AG04450 (cell line): ENCODE measurements at regions not wholly inside any gene's neighbourhood (a gene's known extent, or its start where the extent isn't known, plus 50 kb on each side); places are given as distances from the start of the nearest gene placed in this dataset.

Experiments
- CTCF ChIA-PET: fragments of 300-600, 350-600 bp; formaldehyde crosslinking; extraction: SDS; loops from one replicate; lab custom pipeline; 2022; ENCODE audit warnings: antibody characterized with exemption, inconsistent platforms; lab: Charles Lee
- POLR2A ChIA-PET: fragments of 350-600 bp; formaldehyde crosslinking; extraction: SDS; loops from one replicate; lab custom pipeline; 2021; ENCODE audit warnings: antibody characterized with exemption, inconsistent platforms; lab: Yijun Ruan, JAX
- DNase-seq: peaks from one replicate; pipeline ENCODE4 v3.0.0-alpha.2; 2011; ENCODE audit warnings: low read depth, low spot score
- H3K27ac ChIP-seq: one replicate; pipeline ENCODE4 v1.5.1; 2012; ENCODE audit warnings: low read depth, low read length, control low read depth
- H3K27me3 ChIP-seq: one replicate; pipeline ENCODE4 v1.6.0; 2012; ENCODE audit warnings: low read length; ENCODE audit not compliant: control insufficient read depth, insufficient read depth
- H3K4me3 ChIP-seq: 2 replicates; pipeline ENCODE4 v1.5.1; 2011; ENCODE audit warnings: mild to moderate bottlenecking, low read depth, low read length, control low read depth
- H3K9me3 ChIP-seq: 2 replicates; pipeline ENCODE4 v1.5.1; 2012; ENCODE audit warnings: low read length; ENCODE audit not compliant: control insufficient read depth, insufficient read depth
- TF ChIP-seq, protein P1 (sequence below): IDR thresholded peaks from 2 replicates; pipeline ENCODE4 v1.5.1; 2011; ENCODE audit warnings: low read depth, low read length, control low read depth, inconsistent platforms

- POLR2A ChIA-PET: no interaction called here
- no peak overlapping the region for H3K27ac ChIP-seq
- H3K9me3 ChIP-seq: peaks cover 3% of the 10 kb centered on the region; the same call in 1 of the 2 replicates
- H3K4me3 ChIP-seq: no peak overlapping the region
- DNase-seq: no peak
- no peaks in the 10 kb centered on the region for H3K27me3 ChIP-seq
- TF ChIP-seq, protein P1, sequence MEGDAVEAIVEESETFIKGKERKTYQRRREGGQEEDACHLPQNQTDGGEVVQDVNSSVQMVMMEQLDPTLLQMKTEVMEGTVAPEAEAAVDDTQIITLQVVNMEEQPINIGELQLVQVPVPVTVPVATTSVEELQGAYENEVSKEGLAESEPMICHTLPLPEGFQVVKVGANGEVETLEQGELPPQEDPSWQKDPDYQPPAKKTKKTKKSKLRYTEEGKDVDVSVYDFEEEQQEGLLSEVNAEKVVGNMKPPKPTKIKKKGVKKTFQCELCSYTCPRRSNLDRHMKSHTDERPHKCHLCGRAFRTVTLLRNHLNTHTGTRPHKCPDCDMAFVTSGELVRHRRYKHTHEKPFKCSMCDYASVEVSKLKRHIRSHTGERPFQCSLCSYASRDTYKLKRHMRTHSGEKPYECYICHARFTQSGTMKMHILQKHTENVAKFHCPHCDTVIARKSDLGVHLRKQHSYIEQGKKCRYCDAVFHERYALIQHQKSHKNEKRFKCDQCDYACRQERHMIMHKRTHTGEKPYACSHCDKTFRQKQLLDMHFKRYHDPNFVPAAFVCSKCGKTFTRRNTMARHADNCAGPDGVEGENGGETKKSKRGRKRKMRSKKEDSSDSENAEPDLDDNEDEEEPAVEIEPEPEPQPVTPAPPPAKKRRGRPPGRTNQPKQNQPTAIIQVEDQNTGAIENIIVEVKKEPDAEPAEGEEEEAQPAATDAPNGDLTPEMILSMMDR: no peak
- CTCF ChIA-PET: interaction anchor here (1.7 kb wide), 1 partner anchor 8 kb away, joined by 5 read pairs; no protein-coding TSS in a partner anchor
Observed at GRCh38 chr2:150989969-150990368, 271.7 kb downstream of the RBM43 start.

DNA sequence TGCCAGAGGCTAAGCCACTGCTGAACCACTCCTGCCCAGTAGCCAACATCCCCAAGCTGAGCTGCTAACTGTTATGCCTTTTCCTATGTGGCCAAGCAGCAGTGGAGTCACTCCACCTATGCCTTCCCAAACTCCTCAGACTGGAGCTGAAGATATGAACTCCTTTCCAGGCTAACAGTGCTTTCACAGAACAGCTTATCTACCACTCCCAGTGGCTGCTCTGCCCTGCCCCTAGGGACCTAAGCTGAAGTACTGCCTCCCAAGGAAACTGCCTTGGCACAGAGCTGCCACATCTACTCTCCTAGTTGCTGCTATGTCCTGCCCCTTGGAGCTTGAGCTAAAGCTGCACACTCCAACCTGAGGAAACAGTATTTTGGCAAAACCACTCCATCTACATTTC is 275.9 kb downstream of the RBM43 start:
- Histone ChIP-seq H3K4me3 (no peak overlapping the region), H3K9me3 (peaks cover 3% of the 10 kb centered on the region; the same call in 1 of the 2 replicates), H3K27ac (no peak overlapping the region), H3K27me3 (no peaks in the 10 kb centered on the region)
- TF ChIP-seq, protein P1: no peak
- ChIA-PET CTCF (interaction anchor here (0.6 kb wide), 1 partner anchor 176 kb away, joined by 3 read pairs; no protein-coding TSS in a partner anchor), POLR2A (no interaction called here)
- DNase-seq: no peak

- ChIA-PET CTCF (no interaction called here), POLR2A (no interaction called here)
- DNase-seq: no peak
- H3K27ac ChIP-seq: no peak overlapping the region
- TF ChIP-seq, protein P1: no peak
- H3K4me3 ChIP-seq: no peak overlapping the region
- no peaks in the 10 kb centered on the region for H3K27me3 ChIP-seq
- peaks cover 3% of the 10 kb centered on the region; the same call in 1 of the 2 replicates for H3K9me3 ChIP-seq
Observed at GRCh38 chr2:150983314-150983897, 278.3 kb downstream of the RBM43 start.

DNA sequence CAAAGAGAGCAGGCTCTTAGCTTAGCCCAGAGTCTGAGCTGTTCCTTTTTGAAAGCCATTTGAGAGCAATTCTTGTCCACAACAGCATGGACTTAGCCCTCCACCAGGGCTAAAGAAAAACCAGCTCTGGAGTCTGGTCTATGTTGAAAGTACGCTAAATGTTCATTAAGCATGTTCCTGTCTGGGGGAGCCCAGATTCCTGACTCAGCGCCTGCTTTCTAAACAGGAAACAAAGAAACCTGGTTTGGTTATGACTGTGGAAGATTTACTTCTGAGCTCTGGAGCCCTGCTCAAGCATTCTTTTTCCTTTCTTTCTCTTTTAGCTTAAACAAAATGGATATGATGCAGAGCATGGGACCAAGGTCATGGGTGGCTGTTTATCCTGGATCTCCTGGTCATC is 279.8 kb downstream of the RBM43 start:
- POLR2A ChIA-PET: interaction anchor here (0.5 kb wide), 1 partner anchor 178 kb away, joined by 4 read pairs; no protein-coding TSS in a partner anchor
- no peak overlapping the region for H3K27ac ChIP-seq
- peak; percentile 10 for DNase-seq

DNA sequence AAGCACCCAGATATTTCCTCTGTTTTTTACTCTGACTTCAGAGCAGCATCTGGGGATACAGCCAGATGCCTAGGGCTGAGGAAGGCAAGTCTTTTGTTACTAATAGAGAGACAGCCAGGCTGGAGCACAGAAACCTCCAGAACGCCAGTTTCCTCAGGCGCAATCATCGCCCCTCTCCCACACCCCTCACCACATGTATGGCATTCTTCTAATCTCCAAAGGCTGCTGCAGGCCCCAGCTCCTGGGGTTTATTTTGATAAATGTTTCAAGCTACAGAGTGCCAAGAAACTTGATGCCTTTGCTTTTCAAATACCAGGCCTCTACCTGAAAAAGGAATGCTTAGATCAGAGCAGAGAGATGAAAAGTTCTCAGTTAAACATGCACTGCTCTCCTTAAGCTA is 283.6 kb downstream of the RBM43 start:
- ChIA-PET POLR2A (no interaction called here), CTCF (no interaction called here)

More for the DNA sequence above, 279.8 kb downstream of the RBM43 start:
- Histone ChIP-seq H3K27me3 (no peaks in the 10 kb centered on the region), H3K4me3 (no peak overlapping the region), H3K9me3 (peaks cover 1% of the 10 kb centered on the region; the same call in 1 of the 2 replicates)
- CTCF ChIA-PET: interaction anchor here (1.1 to 1.8 kb wide), 2 partner anchors 8 to 70 kb away, joined by 5 to 6 read pairs; no protein-coding TSS in a partner anchor
- TF ChIP-seq, protein P1: no peak

More for the DNA sequence above, 283.6 kb downstream of the RBM43 start:
- Histone ChIP-seq H3K4me3 (no peak overlapping the region), H3K27ac (no peak overlapping the region), H3K27me3 (no peaks in the 10 kb centered on the region), H3K9me3 (no peaks in the 10 kb centered on the region)
- no peak for DNase-seq
- TF ChIP-seq, protein P1: no peak
